ENCODE measurements at regions not wholly inside any gene's neighbourhood (a gene's known extent, or its start where the extent isn't known, plus 50 kb on each side); places are given as distances from the start of the nearest gene placed in this dataset.

- TF ChIP-seq CTCF (IDR thresholded peaks at IDR 0.05) (no peak), POLR2AphosphoS5 (IDR thresholded peaks at IDR 0.05) (no peak)
Observed at GRCh38 chr12:76265424-76266180, 82.6 kb downstream of the BBS10 start.
